SU-DHL-6 (cell line): ENCODE measurements at regions not wholly inside any gene's neighbourhood (a gene's known extent, or its start where the extent isn't known, plus 50 kb on each side); places are given as distances from the start of the nearest gene placed in this dataset.

ENCODE experiments used
- CTCF ChIP-seq: fragments of 200-600 bp; sonication (generic); IDR thresholded peaks from one replicate; pipeline ENCODE4 v1.5.1; 2017; ENCODE audit warnings: antibody characterized with exemption, mild to moderate bottlenecking, low read length, moderate library complexity; ENCODE audit not compliant: insufficient read depth, poor library complexity, severe bottlenecking
- EZH2phosphoT487 ChIP-seq: fragments of 200-600 bp; sonication (generic), shearing (Covaris generic); conservative IDR thresholded peaks from 2 replicates; pipeline ENCODE4 v1.6.1; 2018; ENCODE audit warnings: mild to moderate bottlenecking, antibody characterized with exemption, low read length, moderate library complexity, mixed read lengths

DNA sequence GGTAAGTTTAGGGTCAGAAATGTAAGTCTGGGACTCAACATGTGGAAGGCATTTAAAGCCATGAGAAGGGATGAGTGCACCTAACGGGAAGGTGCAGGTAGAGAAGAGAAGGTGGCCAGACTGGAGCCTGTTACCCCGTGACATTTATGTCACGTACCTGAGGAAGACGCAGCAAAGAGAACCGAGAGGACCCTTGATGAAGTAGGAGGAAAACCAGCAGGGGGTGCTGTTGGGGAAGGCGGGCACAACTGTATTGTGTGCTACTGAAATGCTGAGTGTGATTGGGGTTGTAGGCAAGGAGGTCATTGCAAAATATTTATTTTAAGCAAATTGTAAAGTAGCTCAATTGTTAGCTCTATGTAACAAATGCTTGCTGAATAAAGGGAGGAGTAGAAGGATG lies 338.2 kb upstream of the PRKCQ start:
- peak; percentile 66 for TF ChIP-seq CTCF
- no peak for TF ChIP-seq EZH2phosphoT487
